Upper lobe of right lung (tissue), 1 donor: ENCODE measurements at regions not wholly inside any gene's neighbourhood (a gene's known extent, or its start where the extent isn't known, plus 50 kb on each side); places are given as distances from the start of the nearest gene placed in this dataset.

Experiments
- ATAC-seq: fragments of 200-7000 bp; cut with Tn5 transposase; one replicate; pipeline ENCODE4 v1.9.1; 2020; ENCODE audit warnings: mild to moderate bottlenecking, moderate library complexity
- DNase-seq: peaks from one replicate; pipeline ENCODE4 v3.0.0-alpha.2; 2020
- H3K27ac ChIP-seq: fragments of 200-600 bp; one replicate; pipeline ENCODE4 v1.8.0; 2022
- H3K27me3 ChIP-seq: fragments of 200-600 bp; one replicate; pipeline ENCODE4 v1.8.0; 2022; ENCODE audit warnings: mild to moderate bottlenecking
- H3K36me3 ChIP-seq: fragments of 200-600 bp; one replicate; pipeline ENCODE4 v1.8.0; 2022
- H3K4me1 ChIP-seq: fragments of 200-600 bp; one replicate; pipeline ENCODE4 v1.8.0; 2022
- H3K4me3 ChIP-seq: fragments of 200-600 bp; one replicate; pipeline ENCODE4 v1.8.0; 2022; ENCODE audit warnings: mild to moderate bottlenecking
- H3K9me3 ChIP-seq: fragments of 200-600 bp; one replicate; pipeline ENCODE4 v1.8.0; 2022
- intact Hi-C: fragments of 100-400 bp; cut with DNase I; formaldehyde crosslinking; loops from one replicate; pipeline ENCODE4 v1.11.0; 2022
- TF ChIP-seq, protein P1 (sequence below): fragments of 200-600 bp; IDR thresholded peaks from one replicate; pipeline ENCODE4 v1.8.0; 2022; ENCODE audit warnings: antibody characterized with exemption
- donor health status: DM: no; HTN: yes; CAD: no; lungs with severe emphysema.

- Histone ChIP-seq H3K27ac (no peak overlapping the region), H3K27me3 (no peaks in the 10 kb centered on the region), H3K36me3 (no peaks in the 10 kb centered on the region), H3K4me3 (no peak overlapping the region), H3K9me3 (no peaks in the 10 kb centered on the region), H3K4me1 (no peaks in the 10 kb centered on the region)
- intact Hi-C loops = no loop called here
- DNase-seq (no peak), ATAC-seq (no peak)
- TF ChIP-seq, protein P1, sequence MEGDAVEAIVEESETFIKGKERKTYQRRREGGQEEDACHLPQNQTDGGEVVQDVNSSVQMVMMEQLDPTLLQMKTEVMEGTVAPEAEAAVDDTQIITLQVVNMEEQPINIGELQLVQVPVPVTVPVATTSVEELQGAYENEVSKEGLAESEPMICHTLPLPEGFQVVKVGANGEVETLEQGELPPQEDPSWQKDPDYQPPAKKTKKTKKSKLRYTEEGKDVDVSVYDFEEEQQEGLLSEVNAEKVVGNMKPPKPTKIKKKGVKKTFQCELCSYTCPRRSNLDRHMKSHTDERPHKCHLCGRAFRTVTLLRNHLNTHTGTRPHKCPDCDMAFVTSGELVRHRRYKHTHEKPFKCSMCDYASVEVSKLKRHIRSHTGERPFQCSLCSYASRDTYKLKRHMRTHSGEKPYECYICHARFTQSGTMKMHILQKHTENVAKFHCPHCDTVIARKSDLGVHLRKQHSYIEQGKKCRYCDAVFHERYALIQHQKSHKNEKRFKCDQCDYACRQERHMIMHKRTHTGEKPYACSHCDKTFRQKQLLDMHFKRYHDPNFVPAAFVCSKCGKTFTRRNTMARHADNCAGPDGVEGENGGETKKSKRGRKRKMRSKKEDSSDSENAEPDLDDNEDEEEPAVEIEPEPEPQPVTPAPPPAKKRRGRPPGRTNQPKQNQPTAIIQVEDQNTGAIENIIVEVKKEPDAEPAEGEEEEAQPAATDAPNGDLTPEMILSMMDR = no peak
These were observed 645.2 kb upstream of the PTPRD start for GRCh38 chr9:11257992-11258391.

GRCh38 chr9:11269036-11269435, 656.2 kb upstream of the PTPRD start:
- Histone ChIP-seq H3K36me3 (no peaks in the 10 kb centered on the region), H3K4me1 (no peaks in the 10 kb centered on the region), H3K9me3 (peaks cover 8% of the 10 kb centered on the region), H3K27me3 (no peaks in the 10 kb centered on the region), H3K4me3 (no peak overlapping the region), H3K27ac (no peak overlapping the region)
- ATAC-seq (no peak), DNase-seq (no peak)
- intact Hi-C loops = no loop called here
- TF ChIP-seq, protein P1 = no peak

- intact Hi-C loops = no loop called here
- H3K36me3 ChIP-seq = no peaks in the 10 kb centered on the region
- H3K9me3 ChIP-seq = no peaks in the 10 kb centered on the region
- no peaks in the 10 kb centered on the region for H3K27me3 ChIP-seq
- ATAC-seq = no peak
- TF ChIP-seq, protein P1 = no peak
- no peak for DNase-seq
- no peak overlapping the region for H3K27ac ChIP-seq
- no peak overlapping the region for H3K4me3 ChIP-seq
- H3K4me1 ChIP-seq = no peaks in the 10 kb centered on the region
These were observed 662.4 kb upstream of the PTPRD start for GRCh38 chr9:11275158-11275695.

DNA sequence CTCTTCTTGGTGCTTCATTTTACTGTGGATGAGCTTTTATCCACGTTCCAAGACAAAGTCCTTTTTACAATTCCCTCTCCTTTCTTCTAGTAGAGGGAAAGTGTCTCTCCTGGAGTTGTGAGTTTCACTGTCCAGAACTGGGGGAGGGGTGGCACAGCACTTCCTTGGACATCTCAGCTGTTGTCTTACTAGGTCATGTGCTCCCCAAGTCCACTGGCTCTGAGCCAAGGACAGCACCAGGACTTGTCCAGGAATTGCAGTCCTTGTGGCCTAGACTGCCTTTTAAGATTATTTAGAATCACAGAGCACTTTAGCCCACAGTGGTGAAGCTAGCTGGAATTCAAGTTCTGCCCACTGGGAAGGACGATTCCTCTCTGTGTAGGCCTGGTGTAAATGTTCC, 700.2 kb upstream of the PTPRD start:
- Histone ChIP-seq H3K4me1 (no peaks in the 10 kb centered on the region), H3K9me3 (no peaks in the 10 kb centered on the region), H3K36me3 (no peaks in the 10 kb centered on the region), H3K4me3 (no peak overlapping the region), H3K27me3 (no peaks in the 10 kb centered on the region), H3K27ac (no peak overlapping the region)
- TF ChIP-seq, protein P1 = no peak
- no peak for DNase-seq
- intact Hi-C loops = no loop called here
- no peak for ATAC-seq

DNA sequence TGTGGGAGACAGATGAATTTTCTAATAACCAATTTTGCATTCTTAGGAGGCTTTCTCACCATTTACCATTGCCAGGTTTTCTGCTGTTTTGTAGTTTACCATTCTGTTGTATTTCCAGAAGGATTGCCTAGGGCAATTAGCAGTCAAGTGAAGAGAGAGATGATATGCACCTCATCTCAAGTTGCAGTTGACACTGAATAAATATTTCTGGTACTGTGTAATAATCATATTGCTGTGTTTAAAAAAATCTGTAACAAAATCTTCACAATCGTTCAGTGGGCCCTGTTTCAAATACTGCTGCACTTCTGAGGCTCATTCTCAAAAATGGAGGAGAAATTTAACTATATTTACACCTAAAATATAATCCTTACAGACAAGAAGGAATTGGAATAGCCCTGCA, 706.1 kb upstream of the PTPRD start:
- no peaks in the 10 kb centered on the region for H3K4me1 ChIP-seq
- H3K4me3 ChIP-seq = no peak overlapping the region
- H3K9me3 ChIP-seq = no peaks in the 10 kb centered on the region
- H3K27me3 ChIP-seq = no peaks in the 10 kb centered on the region
- H3K27ac ChIP-seq = no peak overlapping the region
- intact Hi-C loops = no loop called here
- H3K36me3 ChIP-seq = no peaks in the 10 kb centered on the region
- TF ChIP-seq, protein P1 = no peak
- ATAC-seq (no peak), DNase-seq (no peak)

- Histone ChIP-seq H3K4me3 (no peak overlapping the region), H3K27me3 (no peaks in the 10 kb centered on the region), H3K36me3 (no peaks in the 10 kb centered on the region), H3K9me3 (no peaks in the 10 kb centered on the region), H3K4me1 (no peaks in the 10 kb centered on the region), H3K27ac (no peak overlapping the region)
- intact Hi-C loops = no loop called here
- ATAC-seq (peak; percentile 36), DNase-seq (no peak)
- TF ChIP-seq, protein P1 = peak; percentile 40
These were observed 706.7 kb upstream of the PTPRD start for GRCh38 chr9:11319538-11319937.
